ENCODE measurements at regions not wholly inside any gene's neighbourhood (a gene's known extent, or its start where the extent isn't known, plus 50 kb on each side); places are given as distances from the start of the nearest gene placed in this dataset.

GRCh38 chr4:75251547-75251946 lies 262.7 kb downstream of the RCHY1 start:
- TF ChIP-seq POLR2AphosphoS5 (IDR thresholded peaks at IDR 0.05) = no peak
- no peak for TF ChIP-seq CTCF (IDR thresholded peaks at IDR 0.05)
- no peak for TF ChIP-seq EP300 (IDR thresholded peaks at IDR 0.05)
- no peak for TF ChIP-seq POLR2A (IDR thresholded peaks at IDR 0.05)

All from stomach (tissue), 4 donors.